HCT116 (cell line): ENCODE measurements at regions not wholly inside any gene's neighbourhood (a gene's known extent, or its start where the extent isn't known, plus 50 kb on each side); places are given as distances from the start of the nearest gene placed in this dataset.

Source experiments
- CEBPB ChIP-seq: IDR thresholded peaks from 2 replicates; pipeline ENCODE4 v1.6.1; 2012; ENCODE audit warnings: low read depth
- CTCF ChIP-seq, 3 experiments: fragments of 200-600 bp in 1 of 3; sonication (generic) in 1 of 3; IDR thresholded peaks in 2 of 3; conservative IDR thresholded peaks in 1 of 3; 2 replicates each; pipeline ENCODE4 v1.5.1; 2012 to 2017; ENCODE audit warnings: low read depth in 2 of 3, low read length in 2 of 3, antibody characterized with exemption in 1 of 3, borderline replicate concordance in 1 of 3, control low read depth in 1 of 3, mild to moderate bottlenecking in 1 of 3, mixed read lengths in 1 of 3, mixed run types in 1 of 3, moderate library complexity in 1 of 3; ENCODE audit not compliant: insufficient read depth in 1 of 3
- EZH2 ChIP-seq: fragments of 200-600 bp; sonication (generic); IDR thresholded peaks from 2 replicates; pipeline ENCODE4 v1.6.1; 2017; ENCODE audit warnings: antibody characterized with exemption, mixed run types
- POLR2A ChIP-seq: IDR thresholded peaks from 2 replicates; pipeline ENCODE4 v1.7.0; 2011; ENCODE audit warnings: borderline replicate concordance; ENCODE audit not compliant: insufficient read depth, insufficient read length; ENCODE audit errors: extremely low read depth
- POLR2AphosphoS5 ChIP-seq: IDR thresholded peaks from 2 replicates; pipeline ENCODE4 v1.6.1; 2011; ENCODE audit warnings: mild to moderate bottlenecking, low read depth, low read length, moderate library complexity
- TCF7L2 ChIP-seq: IDR thresholded peaks from 2 replicates; pipeline ENCODE4 v1.7.0; 2011; ENCODE audit warnings: borderline replicate concordance, inconsistent platforms; ENCODE audit not compliant: insufficient read depth, insufficient read length; ENCODE audit errors: extremely low read depth
- ZNF274 ChIP-seq: fragments of 200-500 bp; sonication (Bioruptor generic); IDR thresholded peaks from 2 replicates; pipeline ENCODE4 v1.6.1; 2014; ENCODE audit warnings: mild to moderate bottlenecking, low read depth, low read length, inconsistent platforms
- TF ChIP-seq, protein P1 (sequence below): IDR thresholded peaks from 2 replicates; pipeline ENCODE4 v1.6.1; 2012
- TF ChIP-seq, protein P2 (sequence below): IDR thresholded peaks from 2 replicates; pipeline ENCODE4 v1.6.1; 2011; ENCODE audit warnings: mild to moderate bottlenecking, low read length, moderate library complexity; ENCODE audit not compliant: insufficient replicate concordance; ENCODE audit errors: extremely low read depth

DNA sequence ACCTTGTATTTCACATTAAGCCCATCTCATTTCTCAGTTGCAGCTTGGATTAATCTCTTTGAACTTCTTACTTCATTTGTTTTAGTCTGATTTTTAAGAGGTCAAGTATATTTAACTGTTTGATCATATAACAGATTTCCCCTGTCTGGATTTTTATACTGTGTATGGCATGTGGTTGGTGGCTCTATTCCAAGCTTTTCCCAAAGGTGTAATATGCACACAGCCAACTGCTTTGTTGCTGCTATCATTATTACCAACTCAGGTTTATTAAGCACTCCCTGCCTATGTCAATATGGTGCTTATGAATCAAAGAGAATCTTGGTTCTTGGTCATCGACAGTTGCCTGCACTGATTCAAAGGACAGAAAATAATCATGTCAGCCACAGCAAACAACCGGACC is 92.6 kb downstream of the RAP2A start:
- TF ChIP-seq CEBPB, result no peak
- no peak for TF ChIP-seq POLR2A
- TF ChIP-seq, protein P1, sequence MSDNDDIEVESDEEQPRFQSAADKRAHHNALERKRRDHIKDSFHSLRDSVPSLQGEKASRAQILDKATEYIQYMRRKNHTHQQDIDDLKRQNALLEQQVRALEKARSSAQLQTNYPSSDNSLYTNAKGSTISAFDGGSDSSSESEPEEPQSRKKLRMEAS, result no peak
- no peak for TF ChIP-seq EZH2
- TF ChIP-seq, protein P2, sequence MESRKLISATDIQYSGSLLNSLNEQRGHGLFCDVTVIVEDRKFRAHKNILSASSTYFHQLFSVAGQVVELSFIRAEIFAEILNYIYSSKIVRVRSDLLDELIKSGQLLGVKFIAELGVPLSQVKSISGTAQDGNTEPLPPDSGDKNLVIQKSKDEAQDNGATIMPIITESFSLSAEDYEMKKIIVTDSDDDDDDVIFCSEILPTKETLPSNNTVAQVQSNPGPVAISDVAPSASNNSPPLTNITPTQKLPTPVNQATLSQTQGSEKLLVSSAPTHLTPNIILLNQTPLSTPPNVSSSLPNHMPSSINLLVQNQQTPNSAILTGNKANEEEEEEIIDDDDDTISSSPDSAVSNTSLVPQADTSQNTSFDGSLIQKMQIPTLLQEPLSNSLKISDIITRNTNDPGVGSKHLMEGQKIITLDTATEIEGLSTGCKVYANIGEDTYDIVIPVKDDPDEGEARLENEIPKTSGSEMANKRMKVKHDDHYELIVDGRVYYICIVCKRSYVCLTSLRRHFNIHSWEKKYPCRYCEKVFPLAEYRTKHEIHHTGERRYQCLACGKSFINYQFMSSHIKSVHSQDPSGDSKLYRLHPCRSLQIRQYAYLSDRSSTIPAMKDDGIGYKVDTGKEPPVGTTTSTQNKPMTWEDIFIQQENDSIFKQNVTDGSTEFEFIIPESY, result no peak
- no peak for TF ChIP-seq CTCF (IDR thresholded peaks at IDR 0.05 in 2 of 3, conservative IDR thresholded peaks at IDR 0.05 in 1 of 3; ENCODE audit: borderline replicate concordance in 1 of 3, insufficient read depth in 1 of 3, low read depth in 2 of 3, low read length in 2 of 3)
- no peak for TF ChIP-seq ZNF274
- no peak for TF ChIP-seq POLR2AphosphoS5
- no peak for TF ChIP-seq TCF7L2
